HUES48 (cell line): ENCODE measurements at regions not wholly inside any gene's neighbourhood (a gene's known extent, or its start where the extent isn't known, plus 50 kb on each side); places are given as distances from the start of the nearest gene placed in this dataset.

ENCODE experiments used
- H3K27ac ChIP-seq: one replicate; pipeline ENCODE4 v1.7.0; 2013; ENCODE audit warnings: low read depth, low read length, inconsistent platforms
- H3K27me3 ChIP-seq: 2 replicates; pipeline ENCODE4 v1.6.1; 2013; ENCODE audit warnings: mild to moderate bottlenecking, low read length; ENCODE audit not compliant: control insufficient read depth, insufficient read depth
- H3K36me3 ChIP-seq: 2 replicates; pipeline ENCODE4 v1.6.1; 2013; ENCODE audit warnings: low read length; ENCODE audit not compliant: control insufficient read depth, insufficient read depth
- H3K4me1 ChIP-seq: 2 replicates; pipeline ENCODE4 v1.6.1; 2013; ENCODE audit warnings: mild to moderate bottlenecking, low read length; ENCODE audit not compliant: control insufficient read depth, insufficient read depth
- H3K4me3 ChIP-seq: 2 replicates; pipeline ENCODE4 v1.5.1; 2013; ENCODE audit warnings: mild to moderate bottlenecking, low read depth, low read length
- H3K9ac ChIP-seq: 2 replicates; pipeline ENCODE4 v1.6.1; 2013; ENCODE audit warnings: mild to moderate bottlenecking, low read depth, low read length, moderate library complexity
- H3K9me3 ChIP-seq: 2 replicates; pipeline ENCODE4 v1.6.1; 2013; ENCODE audit warnings: low read length; ENCODE audit not compliant: control insufficient read depth, insufficient read depth

DNA sequence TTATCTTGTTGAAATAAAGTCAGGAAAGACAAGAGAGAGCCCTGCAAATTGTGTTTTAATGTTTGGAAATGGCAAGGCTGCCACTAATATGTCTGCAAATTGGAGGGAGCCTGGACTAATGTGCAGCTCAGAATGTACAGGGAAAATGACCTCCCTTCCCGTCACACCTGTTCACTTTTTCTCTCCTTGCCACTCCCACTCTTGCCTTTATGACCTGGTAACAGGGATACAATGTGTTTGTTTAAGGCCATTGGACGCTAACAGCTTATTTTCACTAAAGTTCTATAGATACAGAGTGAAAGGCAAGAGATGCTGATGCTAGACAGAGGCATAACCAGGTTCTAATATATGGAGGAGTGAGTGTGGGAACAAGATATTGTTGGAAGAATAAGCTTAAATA, 203.9 kb downstream of the RAB38 start:
- Histone ChIP-seq H3K9me3 (no peaks in the 10 kb centered on the region), H3K9ac (no peak overlapping the region), H3K4me3 (no peak overlapping the region), H3K27me3 (no peaks in the 10 kb centered on the region), H3K27ac (no peak overlapping the region), H3K4me1 (peaks cover 17% of the 10 kb centered on the region), H3K36me3 (no peaks in the 10 kb centered on the region)

DNA sequence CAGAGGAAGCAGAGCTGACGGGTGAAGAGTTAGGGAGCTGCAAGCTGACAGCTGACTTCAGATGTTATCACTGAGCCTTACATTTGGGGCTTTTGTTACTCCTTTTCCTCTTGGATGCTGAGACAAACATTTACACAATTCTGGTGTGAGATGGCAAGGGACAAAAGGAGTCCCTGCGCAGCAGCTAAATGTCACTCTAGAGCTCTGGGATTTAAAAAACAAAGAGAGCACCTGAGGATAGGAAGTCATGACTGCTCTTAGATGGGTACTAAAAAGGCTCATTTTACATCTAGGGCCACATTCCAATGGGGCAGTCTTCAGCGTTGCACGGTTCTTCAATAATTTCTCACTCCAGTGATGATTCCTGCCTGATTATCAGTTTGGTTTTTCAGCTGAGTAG, 204.5 kb downstream of the RAB38 start:
- H3K36me3 ChIP-seq = no peaks in the 10 kb centered on the region
- H3K4me1 ChIP-seq = peaks cover 17% of the 10 kb centered on the region
- H3K9me3 ChIP-seq = no peaks in the 10 kb centered on the region
- no peak overlapping the region for H3K27ac ChIP-seq
- H3K9ac ChIP-seq = no peak overlapping the region
- H3K27me3 ChIP-seq = no peaks in the 10 kb centered on the region
- H3K4me3 ChIP-seq = no peak overlapping the region

DNA sequence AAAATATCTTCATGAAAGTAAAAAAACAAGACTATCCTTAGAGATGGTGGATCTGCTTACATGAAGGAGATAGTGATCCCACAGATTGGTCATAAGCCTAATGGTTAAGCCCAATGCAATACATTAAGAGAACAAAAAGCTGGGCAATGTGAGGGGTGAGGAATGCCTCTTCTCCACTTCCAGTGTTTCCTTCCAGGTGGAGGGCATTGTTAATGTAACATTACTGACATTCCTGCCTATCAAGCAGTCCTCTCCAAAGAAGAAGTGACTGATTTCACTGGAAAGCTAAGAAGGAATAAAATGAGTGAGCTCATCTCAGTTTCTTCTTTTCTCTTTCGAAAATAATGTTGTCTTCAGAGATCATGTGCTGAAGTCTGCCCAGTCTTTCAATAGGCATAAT, 207.8 kb downstream of the RAB38 start:
- Histone ChIP-seq H3K4me1 (peaks cover 17% of the 10 kb centered on the region), H3K27me3 (no peaks in the 10 kb centered on the region), H3K36me3 (no peaks in the 10 kb centered on the region), H3K27ac (no peak overlapping the region), H3K9me3 (no peaks in the 10 kb centered on the region), H3K4me3 (no peak overlapping the region), H3K9ac (no peak overlapping the region)

DNA sequence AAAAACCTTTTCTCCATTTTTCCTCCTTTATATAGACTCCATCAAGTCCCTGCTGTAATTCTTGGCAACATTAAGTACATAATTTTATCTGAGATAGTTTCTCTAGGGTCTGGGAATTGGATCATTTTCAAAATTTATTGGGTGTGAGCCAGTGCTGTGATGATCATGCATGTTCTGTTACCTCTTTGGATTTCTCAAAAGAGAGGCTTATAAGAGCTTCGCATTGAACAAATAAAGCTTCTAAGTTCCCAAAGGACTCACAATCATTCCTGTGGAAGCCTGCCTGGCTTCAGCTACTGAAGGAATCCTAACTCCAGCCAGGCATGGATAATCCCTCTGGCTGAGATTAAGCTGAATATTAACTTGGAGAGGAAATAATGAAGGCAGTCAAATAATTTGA, 208.5 kb downstream of the RAB38 start:
- H3K27me3 ChIP-seq = no peaks in the 10 kb centered on the region
- no peak overlapping the region for H3K27ac ChIP-seq
- H3K36me3 ChIP-seq = no peaks in the 10 kb centered on the region
- no peak overlapping the region for H3K4me3 ChIP-seq
- H3K4me1 ChIP-seq = peaks cover 17% of the 10 kb centered on the region
- H3K9me3 ChIP-seq = no peaks in the 10 kb centered on the region
- no peak overlapping the region for H3K9ac ChIP-seq

DNA sequence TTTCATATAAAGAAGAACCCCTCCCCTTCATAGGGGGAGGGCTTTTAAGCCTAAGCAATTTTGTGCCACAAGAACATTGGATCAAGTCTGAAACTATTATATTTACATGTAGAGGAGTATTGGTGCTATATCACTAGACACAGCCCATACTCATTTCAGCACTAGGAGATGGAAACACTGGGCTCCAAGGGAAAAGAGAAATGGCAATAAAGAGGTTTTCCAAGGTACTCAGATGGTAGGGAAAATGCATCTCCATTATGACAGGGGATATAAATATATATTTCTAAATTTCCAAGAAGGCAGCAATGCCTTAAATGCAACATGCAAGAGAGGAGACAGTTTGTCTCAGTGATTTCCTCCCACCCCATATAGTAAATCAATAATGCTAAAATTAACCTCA, 209.0 kb downstream of the RAB38 start:
- Histone ChIP-seq H3K9ac (no peak overlapping the region), H3K27me3 (no peaks in the 10 kb centered on the region), H3K4me1 (peaks cover 15% of the 10 kb centered on the region), H3K27ac (no peak overlapping the region), H3K4me3 (no peak overlapping the region), H3K9me3 (no peaks in the 10 kb centered on the region), H3K36me3 (no peaks in the 10 kb centered on the region)

DNA sequence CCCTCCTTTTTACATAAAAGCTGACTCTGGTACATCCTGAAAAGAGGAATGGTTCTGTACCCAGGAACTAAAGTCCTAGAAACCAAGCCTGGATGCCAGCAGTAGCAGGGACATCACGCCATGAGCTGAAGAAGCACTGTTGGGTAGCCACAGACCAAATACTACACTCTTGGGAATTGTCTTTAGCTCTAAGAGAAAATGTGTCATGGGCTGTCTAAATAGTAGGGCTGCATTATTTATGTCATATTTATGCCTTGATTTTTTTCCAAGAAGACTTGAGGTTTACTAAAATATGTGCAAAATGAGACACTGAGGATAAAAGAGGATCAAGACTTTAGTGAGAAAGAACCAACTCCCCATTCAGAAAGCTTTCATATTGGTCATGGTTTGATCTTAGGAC, 213.6 kb downstream of the RAB38 start:
- no peak overlapping the region for H3K9ac ChIP-seq
- no peaks in the 10 kb centered on the region for H3K27me3 ChIP-seq
- no peaks in the 10 kb centered on the region for H3K9me3 ChIP-seq
- H3K36me3 ChIP-seq = no peaks in the 10 kb centered on the region
- no peak overlapping the region for H3K4me3 ChIP-seq
- no peaks in the 10 kb centered on the region; the same call in 1 of the 2 replicates for H3K4me1 ChIP-seq
- no peak overlapping the region for H3K27ac ChIP-seq

DNA sequence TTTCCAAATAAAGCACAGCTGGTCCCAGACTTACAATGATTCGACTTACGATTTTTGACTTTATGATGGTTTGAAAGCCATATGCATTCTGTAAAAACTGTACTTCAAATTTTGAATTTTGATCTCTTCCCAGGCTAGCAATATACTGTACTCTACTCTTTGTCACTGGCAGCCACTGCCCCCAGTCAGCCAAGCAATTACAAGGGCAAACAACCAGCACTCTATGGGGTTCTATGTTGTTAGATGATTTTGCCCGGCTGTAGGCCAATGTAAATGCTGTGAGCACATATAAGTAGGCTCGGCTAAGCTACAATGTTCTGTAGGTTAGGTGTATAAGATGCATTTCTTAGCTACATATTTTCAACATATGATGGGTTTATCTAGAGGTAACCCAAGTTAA, 217.3 kb downstream of the RAB38 start:
- Histone ChIP-seq H3K9me3 (no peaks in the 10 kb centered on the region), H3K27ac (no peak overlapping the region), H3K4me3 (no peak overlapping the region), H3K36me3 (no peaks in the 10 kb centered on the region), H3K9ac (no peak overlapping the region), H3K4me1 (no peaks in the 10 kb centered on the region), H3K27me3 (no peaks in the 10 kb centered on the region)

DNA sequence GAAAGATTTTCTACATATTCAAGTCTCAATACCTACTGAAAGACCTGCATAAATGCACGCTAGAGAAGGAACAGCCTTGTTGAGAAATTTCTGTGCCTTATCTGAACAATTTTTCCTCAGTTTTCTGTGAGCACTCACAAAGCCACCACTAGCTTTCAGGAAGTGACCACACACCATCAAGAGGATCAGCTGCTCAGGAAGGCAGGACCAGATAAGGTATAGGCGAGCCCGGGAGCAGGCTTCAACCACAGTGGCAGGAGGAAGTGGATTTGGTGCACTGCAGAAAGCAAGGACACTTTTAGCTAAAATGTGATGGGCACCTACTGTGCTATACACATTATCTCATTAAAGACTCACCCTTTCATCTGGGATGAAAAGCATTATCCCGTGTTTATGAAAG, 220.8 kb downstream of the RAB38 start:
- H3K9ac ChIP-seq = no peak overlapping the region
- H3K27ac ChIP-seq = no peak overlapping the region
- no peaks in the 10 kb centered on the region for H3K36me3 ChIP-seq
- peaks cover 6% of the 10 kb centered on the region; the same call in 1 of the 2 replicates for H3K9me3 ChIP-seq
- H3K4me1 ChIP-seq = no peaks in the 10 kb centered on the region
- no peak overlapping the region for H3K4me3 ChIP-seq
- H3K27me3 ChIP-seq = no peaks in the 10 kb centered on the region

DNA sequence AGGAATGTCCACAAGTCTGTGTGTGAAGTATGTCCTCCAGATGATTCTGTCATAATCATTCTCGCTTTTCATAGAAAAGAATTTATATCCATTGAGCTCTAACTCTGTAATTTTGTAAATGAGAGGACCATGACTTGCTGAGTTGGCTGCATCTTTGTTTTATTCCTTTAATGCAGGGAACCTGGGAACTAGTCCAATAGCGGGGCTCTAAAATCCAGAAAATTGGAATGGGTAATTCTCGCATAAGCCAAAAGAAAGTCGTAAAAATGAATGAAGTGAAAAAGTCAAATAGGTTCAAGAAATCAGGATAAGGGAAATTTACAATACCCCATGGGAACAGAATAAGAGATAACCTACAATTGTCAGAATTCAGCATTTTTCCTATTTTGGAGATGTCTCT, 232.5 kb downstream of the RAB38 start:
- no peaks in the 10 kb centered on the region for H3K4me1 ChIP-seq
- no peaks in the 10 kb centered on the region for H3K9me3 ChIP-seq
- no peak overlapping the region for H3K27ac ChIP-seq
- no peak overlapping the region for H3K4me3 ChIP-seq
- no peak overlapping the region for H3K9ac ChIP-seq
- no peaks in the 10 kb centered on the region for H3K27me3 ChIP-seq
- no peaks in the 10 kb centered on the region for H3K36me3 ChIP-seq

DNA sequence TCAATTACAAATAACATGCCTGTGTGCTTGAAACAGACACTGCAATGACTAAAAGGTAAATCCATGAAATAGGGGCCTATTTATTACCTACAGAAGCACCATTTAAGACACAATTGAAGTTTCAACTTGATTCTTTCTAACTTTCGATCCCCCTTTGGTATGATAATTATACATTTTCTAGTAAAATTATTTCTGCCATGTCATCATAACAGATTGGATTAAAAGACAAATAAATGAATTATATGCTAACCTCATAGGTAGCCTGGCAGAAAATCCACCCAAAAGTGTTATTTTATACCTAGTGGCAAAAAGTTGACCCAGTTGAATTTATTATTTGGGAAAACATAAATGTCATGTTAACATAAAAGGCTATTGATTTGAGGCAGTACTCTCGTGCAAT, 241.1 kb downstream of the RAB38 start:
- H3K4me1 ChIP-seq = no peaks in the 10 kb centered on the region
- H3K9me3 ChIP-seq = no peaks in the 10 kb centered on the region
- H3K27ac ChIP-seq = no peak overlapping the region

DNA sequence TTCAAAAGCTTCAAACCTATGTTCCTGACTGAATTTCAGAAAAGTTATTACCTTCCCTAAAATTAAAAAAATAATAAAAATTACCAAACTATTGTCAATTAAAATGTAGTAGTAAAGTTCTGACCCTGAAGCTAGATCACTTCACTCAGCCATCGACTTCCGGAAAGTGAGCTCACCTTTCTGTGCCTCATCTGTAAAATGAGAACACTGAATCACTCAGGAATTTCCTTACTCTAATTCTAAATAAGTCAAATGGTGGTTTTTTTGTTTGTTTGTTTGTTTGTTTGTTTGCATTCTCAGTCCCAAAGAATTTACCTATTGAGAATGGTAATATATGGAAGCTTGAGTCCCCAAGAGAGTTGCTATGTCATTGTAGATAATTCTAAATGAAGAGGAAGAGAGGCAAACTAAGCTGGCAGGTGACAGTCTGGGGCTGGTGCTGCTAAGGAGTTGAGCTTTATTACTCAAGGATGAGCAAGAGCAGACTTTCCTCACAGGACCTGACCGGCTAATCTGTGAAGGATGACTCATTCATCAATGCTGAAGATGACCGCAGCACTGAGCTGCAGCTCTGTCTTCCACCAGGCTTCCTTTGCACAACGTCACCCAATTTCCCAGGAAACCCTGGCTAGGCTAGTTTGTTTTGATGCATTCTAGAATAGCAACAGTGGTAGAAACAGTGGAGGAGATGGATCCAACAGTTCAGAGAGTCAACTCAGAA, 248.8 kb downstream of the RAB38 start:
- Histone ChIP-seq H3K27me3 (no peaks in the 10 kb centered on the region), H3K4me3 (peak overlapping the region; percentile 12; the same call in 1 of the 2 replicates), H3K4me1 (peaks cover 20% of the 10 kb centered on the region), H3K27ac (peak overlapping the region; percentile 21), H3K9me3 (no peaks in the 10 kb centered on the region), H3K36me3 (no peaks in the 10 kb centered on the region), H3K9ac (0 out of 2 replicates have a peak overlapping the region, but pooled peaks have one; percentile 30)

More for the DNA sequence above, 241.1 kb downstream of the RAB38 start:
- H3K36me3 ChIP-seq = no peaks in the 10 kb centered on the region
- no peak overlapping the region for H3K9ac ChIP-seq
- H3K4me3 ChIP-seq = no peak overlapping the region
- no peaks in the 10 kb centered on the region for H3K27me3 ChIP-seq
